SK-N-SH (cell line): ENCODE measurements at regions not wholly inside any gene's neighbourhood (a gene's known extent, or its start where the extent isn't known, plus 50 kb on each side); places are given as distances from the start of the nearest gene placed in this dataset.

Experiments
- IRF3 ChIP-seq: fragments of 150-350 bp; IDR thresholded peaks from 2 replicates; pipeline ENCODE4 v1.6.1; 2016; ENCODE audit warnings: mild to moderate bottlenecking, low read depth, low read length
- USF1 ChIP-seq: IDR thresholded peaks from 2 replicates; pipeline ENCODE4 v1.4.0; 2012; ENCODE audit warnings: low read depth, borderline replicate concordance
- TF ChIP-seq, protein P1 (sequence below): IDR thresholded peaks from 2 replicates; pipeline ENCODE4; 2012

GRCh38 chr14:35482994-35483515, 50.9 kb upstream of the INSM2 start (continued):
- TF ChIP-seq USF1 (no peak), IRF3 (no peak)
- TF ChIP-seq, protein P1, sequence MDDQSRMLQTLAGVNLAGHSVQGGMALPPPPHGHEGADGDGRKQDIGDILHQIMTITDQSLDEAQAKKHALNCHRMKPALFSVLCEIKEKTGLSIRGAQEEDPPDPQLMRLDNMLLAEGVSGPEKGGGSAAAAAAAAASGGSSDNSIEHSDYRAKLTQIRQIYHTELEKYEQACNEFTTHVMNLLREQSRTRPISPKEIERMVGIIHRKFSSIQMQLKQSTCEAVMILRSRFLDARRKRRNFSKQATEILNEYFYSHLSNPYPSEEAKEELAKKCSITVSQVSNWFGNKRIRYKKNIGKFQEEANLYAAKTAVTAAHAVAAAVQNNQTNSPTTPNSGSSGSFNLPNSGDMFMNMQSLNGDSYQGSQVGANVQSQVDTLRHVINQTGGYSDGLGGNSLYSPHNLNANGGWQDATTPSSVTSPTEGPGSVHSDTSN: no peak
